Left ventricle myocardium inferior (tissue), 1 donor: ENCODE measurements at regions not wholly inside any gene's neighbourhood (a gene's known extent, or its start where the extent isn't known, plus 50 kb on each side); places are given as distances from the start of the nearest gene placed in this dataset.

Experiments used
- DNase-seq: peaks from one replicate; pipeline ENCODE4 v3.0.0-alpha.2; 2020
- H3K27ac ChIP-seq: fragments of 200-600 bp; replicated peaks from 2 replicates; pipeline ENCODE4 v1.8.0; 2021
- H3K27me3 ChIP-seq: fragments of 200-600 bp; 2 replicates; pipeline ENCODE4 v1.8.0; 2021; ENCODE audit warnings: low read depth
- H3K36me3 ChIP-seq: fragments of 200-600 bp; 2 replicates; pipeline ENCODE4 v1.8.0; 2021
- H3K4me1 ChIP-seq: fragments of 200-600 bp; 2 replicates; pipeline ENCODE4 v1.8.0; 2021
- H3K4me3 ChIP-seq: fragments of 200-600 bp; 2 replicates; pipeline ENCODE4 v1.8.0; 2021; ENCODE audit warnings: mild to moderate bottlenecking, moderate library complexity
- H3K9me3 ChIP-seq: fragments of 200-600 bp; replicated peaks from 2 replicates; pipeline ENCODE4 v1.8.0; 2021
- CTCF ChIP-seq: fragments of 200-600 bp; IDR thresholded peaks from 2 replicates; pipeline ENCODE4 v1.8.0; 2021; ENCODE audit warnings: antibody characterized with exemption, mild to moderate bottlenecking, borderline replicate concordance
- intact Hi-C: fragments of 100-400 bp; cut with micrococcal nuclease; formaldehyde crosslinking; loops from one replicate; pipeline ENCODE4 v1.11.0; 2022
- donor health status: DM: no; HTN: yes; CAD: no; lungs with severe emphysema.

- no peaks in the 10 kb centered on the region for H3K27me3 ChIP-seq
- no peak overlapping the region for H3K27ac ChIP-seq
- peaks cover 33% of the 10 kb centered on the region for H3K9me3 ChIP-seq
- no peak overlapping the region for H3K4me3 ChIP-seq
- intact Hi-C loops: no loop called here
- no peak for TF ChIP-seq CTCF
- H3K4me1 ChIP-seq: no peaks in the 10 kb centered on the region
- DNase-seq: no peak
- H3K36me3 ChIP-seq: no peaks in the 10 kb centered on the region
Observed at GRCh38 chr2:188645986-188646385, 328.2 kb upstream of the COL3A1 start.

DNA sequence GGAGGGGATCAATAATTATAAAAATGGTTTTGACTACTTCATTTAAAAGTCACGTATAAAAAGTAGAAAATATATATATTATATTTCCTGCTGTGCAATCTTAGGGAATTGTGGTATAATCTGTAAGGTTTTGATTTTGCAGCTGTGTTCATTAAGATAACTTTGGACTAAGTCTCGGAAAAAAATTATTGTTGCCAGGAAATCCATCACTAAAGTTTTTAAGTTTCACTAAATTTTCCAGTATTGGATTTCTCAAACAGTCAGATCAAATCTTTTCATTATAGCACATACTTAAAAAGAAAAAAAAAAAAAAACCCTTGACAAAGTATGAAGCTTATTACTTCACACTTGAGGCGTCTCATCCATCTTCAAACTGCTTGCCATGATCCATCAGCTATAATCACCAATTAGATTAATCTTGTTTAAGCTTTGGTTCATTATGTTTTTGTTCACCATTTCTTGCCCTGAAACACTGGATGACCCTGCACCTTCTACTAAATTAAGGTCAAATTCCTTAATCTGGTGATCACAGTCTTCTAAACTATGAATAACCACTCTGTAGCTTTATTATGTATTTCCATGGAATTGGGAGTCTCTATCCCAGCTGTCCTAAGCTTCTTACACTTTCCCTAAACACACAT, 326.6 kb upstream of the COL3A1 start:
- intact Hi-C loops: no loop called here
- Histone ChIP-seq H3K4me1 (no peaks in the 10 kb centered on the region), H3K36me3 (no peaks in the 10 kb centered on the region), H3K27ac (no peak overlapping the region), H3K9me3 (peaks cover 27% of the 10 kb centered on the region), H3K4me3 (no peak overlapping the region), H3K27me3 (no peaks in the 10 kb centered on the region)
- TF ChIP-seq CTCF: no peak
- no peak for DNase-seq

GRCh38 chr2:188659656-188660406, 314.3 kb upstream of the COL3A1 start:
- DNase-seq: no peak
- H3K27ac ChIP-seq: no peak overlapping the region
- no peaks in the 10 kb centered on the region for H3K27me3 ChIP-seq
- H3K4me3 ChIP-seq: no peak overlapping the region
- H3K9me3 ChIP-seq: peaks cover 4% of the 10 kb centered on the region
- no peak for TF ChIP-seq CTCF
- H3K4me1 ChIP-seq: no peaks in the 10 kb centered on the region
- intact Hi-C loops: no loop called here
- no peaks in the 10 kb centered on the region for H3K36me3 ChIP-seq

DNA sequence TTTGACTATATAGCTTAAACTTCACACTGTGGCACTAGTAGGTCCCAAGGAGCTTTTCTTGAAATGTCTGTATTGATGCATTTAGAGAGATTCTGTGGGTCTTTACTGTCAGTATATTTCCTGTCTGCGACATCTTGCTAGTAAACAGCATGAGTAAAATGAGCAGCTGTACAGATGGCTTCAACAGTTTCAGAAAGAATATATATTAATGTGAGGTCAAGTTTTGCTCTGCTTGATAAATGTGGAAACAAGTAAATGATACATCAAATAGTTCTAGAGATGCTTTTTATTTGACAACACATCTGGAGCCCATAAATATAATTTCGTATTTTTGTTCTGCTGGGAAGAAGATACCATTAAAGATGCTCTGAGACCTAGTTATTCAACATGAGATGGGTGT, 310.9 kb upstream of the COL3A1 start:
- Histone ChIP-seq H3K9me3 (peaks cover 4% of the 10 kb centered on the region), H3K4me1 (no peaks in the 10 kb centered on the region), H3K4me3 (no peak overlapping the region), H3K27me3 (no peaks in the 10 kb centered on the region), H3K27ac (no peak overlapping the region), H3K36me3 (no peaks in the 10 kb centered on the region)
- intact Hi-C loops: no loop called here
- no peak for DNase-seq
- TF ChIP-seq CTCF: no peak

- Histone ChIP-seq H3K27me3 (no peaks in the 10 kb centered on the region), H3K27ac (no peak overlapping the region), H3K36me3 (no peaks in the 10 kb centered on the region), H3K4me3 (no peak overlapping the region), H3K4me1 (no peaks in the 10 kb centered on the region), H3K9me3 (peaks cover 4% of the 10 kb centered on the region)
- intact Hi-C loops: no loop called here
- DNase-seq: no peak
- TF ChIP-seq CTCF: no peak
Observed at GRCh38 chr2:188664416-188664815, 309.8 kb upstream of the COL3A1 start.
